CD14-positive monocyte (primary cell): ENCODE measurements at regions not wholly inside any gene's neighbourhood (a gene's known extent, or its start where the extent isn't known, plus 50 kb on each side); places are given as distances from the start of the nearest gene placed in this dataset.
A peak's percentile ranks its signal among the peaks of the same experiment; 100 is the strongest.
"Not testable (repeated sequence)": the region's sequence is repeated elsewhere in the genome, so short reads cannot be mapped to it uniquely, and the experiment has no call there.

ENCODE experiments used
- DNase-seq, 3 donors: peaks; one replicate each; pipeline ENCODE4 v3.0.0-alpha.2; 2011 to 2022
- H2AFZ ChIP-seq: 2 replicates; pipeline ENCODE4 v1.6.0; 2012; ENCODE audit warnings: mild to moderate bottlenecking, low read depth, low read length, inconsistent platforms; ENCODE audit not compliant: insufficient read depth, poor library complexity, severe bottlenecking
- H3K27ac ChIP-seq, 2 donors: 1 replicate in 1 of 2; 2 replicates in 1 of 2; pipeline ENCODE4 v1.5.1; 2012 to 2013; ENCODE audit warnings: low read length in 2 of 2, control low read depth in 1 of 2, inconsistent platforms in 1 of 2, low read depth in 1 of 2, mild to moderate bottlenecking in 1 of 2
- H3K27me3 ChIP-seq, 2 donors: one replicate each; pipeline versions ENCODE4 v1.6.0 to v1.6.1; 2011 to 2013; ENCODE audit warnings: low read length in 2 of 2; ENCODE audit not compliant: control insufficient read depth in 2 of 2, insufficient read depth in 2 of 2
- H3K36me3 ChIP-seq, 2 donors: replicated peaks in 1 of 2; 1 replicate in 1 of 2; 2 replicates in 1 of 2; pipeline versions ENCODE4 v1.5.1 to v1.6.1; 2012 to 2013; ENCODE audit warnings: low read length in 2 of 2, control low read depth in 1 of 2, inconsistent platforms in 1 of 2, mild to moderate bottlenecking in 1 of 2; ENCODE audit not compliant: insufficient read depth in 2 of 2, control insufficient read depth in 1 of 2
- H3K4me1 ChIP-seq, 2 donors: 1 replicate in 1 of 2; 2 replicates in 1 of 2; pipeline versions ENCODE4 v1.5.1 to v1.6.1; 2012 to 2013; ENCODE audit warnings: low read length in 2 of 2, control low read depth in 1 of 2, inconsistent platforms in 1 of 2, mild to moderate bottlenecking in 1 of 2, moderate library complexity in 1 of 2; ENCODE audit not compliant: insufficient read depth in 2 of 2, control insufficient read depth in 1 of 2
- H3K4me2 ChIP-seq: replicated peaks from 2 replicates; pipeline ENCODE3; 2012; ENCODE audit warnings: low read length, moderate library complexity, mild to moderate bottlenecking; ENCODE audit not compliant: poor library complexity, severe bottlenecking; ENCODE audit errors: extremely low read depth
- H3K4me3 ChIP-seq, 3 experiments: fragments of 200-600 bp in 1 of 3; sonication (generic) in 1 of 3; replicated peaks in 1 of 3; 1 replicate in 2 of 3; 2 replicates in 1 of 3; pipeline ENCODE4 v1.5.1; 2011 to 2013; ENCODE audit warnings: low read length in 3 of 3, mild to moderate bottlenecking in 3 of 3, control low read depth in 2 of 3, low read depth in 2 of 3, inconsistent platforms in 1 of 3, moderate library complexity in 1 of 3
- H3K79me2 ChIP-seq: 2 replicates; pipeline ENCODE4 v1.6.0; 2012; ENCODE audit warnings: mild to moderate bottlenecking, control low read depth, inconsistent platforms, low read length, moderate library complexity; ENCODE audit not compliant: insufficient read depth
- H3K9ac ChIP-seq: 2 replicates; pipeline ENCODE4 v1.6.0; 2017; ENCODE audit warnings: low read length, mild to moderate bottlenecking; ENCODE audit not compliant: insufficient read depth, poor library complexity, severe bottlenecking
- H3K9me3 ChIP-seq, 2 donors: replicated peaks in 1 of 2; 1 replicate in 1 of 2; 2 replicates in 1 of 2; pipeline versions ENCODE4 v1.5.1 to v1.6.1; 2012 to 2013; ENCODE audit warnings: low read length in 2 of 2, control low read depth in 1 of 2; ENCODE audit not compliant: control insufficient read depth in 1 of 2, insufficient read depth in 1 of 2
- H4K20me1 ChIP-seq: 2 replicates; pipeline ENCODE4 v1.6.0; 2012; ENCODE audit warnings: mild to moderate bottlenecking, low read length, control low read depth, moderate library complexity; ENCODE audit not compliant: insufficient read depth
- H3K27ac Mint-ChIP-seq, 7 donors: one replicate each; pipeline ENCODE4 v1.8.0; 2020; ENCODE audit warnings: mild to moderate bottlenecking in 7 of 7, mixed read lengths in 7 of 7, moderate library complexity in 6 of 7, inconsistent platforms in 2 of 7
- H3K27me3 Mint-ChIP-seq, 3 donors: one replicate each; pipeline ENCODE4 v1.8.0; 2021 to 2022; ENCODE audit warnings: low read depth in 3 of 3, mild to moderate bottlenecking in 3 of 3, mixed read lengths in 3 of 3, moderate library complexity in 3 of 3, inconsistent platforms in 1 of 3
- H3K36me3 Mint-ChIP-seq, 2 donors: one replicate each; pipeline ENCODE4 v1.8.0; 2020; ENCODE audit warnings: mixed read lengths in 2 of 2, inconsistent platforms in 1 of 2, mild to moderate bottlenecking in 1 of 2
- H3K4me1 Mint-ChIP-seq: one replicate; pipeline ENCODE4 v1.8.0; 2020; ENCODE audit warnings: mild to moderate bottlenecking, mixed read lengths
- H3K4me3 Mint-ChIP-seq, 2 donors: one replicate each; pipeline ENCODE4 v1.8.0; 2020; ENCODE audit warnings: mild to moderate bottlenecking in 2 of 2, mixed read lengths in 2 of 2, moderate library complexity in 1 of 2
- H3K9me3 Mint-ChIP-seq, 7 donors: one replicate each; pipeline ENCODE4 v1.8.0; 2020 to 2022; ENCODE audit warnings: mixed read lengths in 7 of 7, mild to moderate bottlenecking in 6 of 7, moderate library complexity in 6 of 7, inconsistent platforms in 2 of 7
- WGBS: methylation state at CpG from one replicate; pipeline ENCODE4 v1.1.5; 2013; ENCODE audit warnings: missing lambda C conversion rate; ENCODE audit not compliant: insufficient coverage; 5-methylcytosine and 5-hydroxymethylcytosine counted together
- intact Hi-C, 2 donors: fragments of 100-400 bp; cut with micrococcal nuclease; formaldehyde crosslinking; loops; one replicate each; pipeline versions ENCODE4 v1.15.0 to v1.15.1; 2023

DNA sequence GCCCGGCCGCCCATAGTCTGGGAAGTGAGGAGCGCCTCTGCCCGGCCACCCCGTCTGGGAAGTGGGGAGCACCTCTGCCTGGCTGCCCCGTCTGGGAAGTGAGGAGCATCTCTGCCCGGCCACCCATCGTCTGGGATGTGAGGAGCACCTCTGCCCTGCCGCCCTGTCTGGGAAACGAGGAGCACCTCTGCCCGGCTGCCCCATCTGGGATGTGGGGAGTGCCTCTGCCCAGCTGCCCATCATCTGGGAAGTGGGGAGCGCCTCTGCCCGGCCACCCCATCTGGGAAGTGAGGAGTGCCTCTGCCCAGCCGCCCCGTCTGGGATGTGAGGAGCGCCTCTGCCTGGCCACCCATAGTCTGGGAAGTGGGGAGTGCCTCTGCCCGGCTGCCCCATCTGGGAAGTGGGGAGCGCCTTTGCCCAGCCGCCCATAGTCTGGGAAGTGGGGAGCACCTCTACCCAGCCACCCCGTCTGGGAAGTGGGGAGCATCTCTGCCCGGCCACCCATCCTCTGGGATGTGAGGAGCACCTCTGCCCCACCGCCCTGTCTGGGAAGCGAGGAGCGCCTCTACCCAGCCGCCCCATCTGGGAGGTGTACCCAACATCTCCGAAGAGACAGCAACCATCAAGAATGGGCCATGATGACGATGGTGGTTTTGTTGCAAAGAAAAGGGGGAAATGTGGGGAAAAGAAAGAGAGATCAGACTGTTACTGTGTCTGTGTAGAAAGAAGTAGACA, 92.5 kb upstream of the ZNF519 start:
- H3K79me2 ChIP-seq, H3K36me3 Mint-ChIP-seq, H2AFZ ChIP-seq, H3K27me3 ChIP-seq, H3K4me3 Mint-ChIP-seq, H4K20me1 ChIP-seq, H3K4me1 Mint-ChIP-seq, H3K9ac ChIP-seq, H3K4me2 ChIP-seq, H3K4me1 ChIP-seq, H3K4me3 ChIP-seq, H3K36me3 ChIP-seq, DNase-seq, intact Hi-C loops, H3K27ac ChIP-seq, H3K27me3 Mint-ChIP-seq, H3K27ac Mint-ChIP-seq: not testable (repeated sequence)
- H3K9me3 ChIP-seq = peaks cover 0 to 23% of the 10 kb centered on the region in 2 donors
- H3K9me3 Mint-ChIP-seq = peaks cover 9 to 35% (median 26%) of the 10 kb centered on the region in 7 donors
- WGBS = 95% methylated on average over 17 of the region's 27 CpGs

DNA sequence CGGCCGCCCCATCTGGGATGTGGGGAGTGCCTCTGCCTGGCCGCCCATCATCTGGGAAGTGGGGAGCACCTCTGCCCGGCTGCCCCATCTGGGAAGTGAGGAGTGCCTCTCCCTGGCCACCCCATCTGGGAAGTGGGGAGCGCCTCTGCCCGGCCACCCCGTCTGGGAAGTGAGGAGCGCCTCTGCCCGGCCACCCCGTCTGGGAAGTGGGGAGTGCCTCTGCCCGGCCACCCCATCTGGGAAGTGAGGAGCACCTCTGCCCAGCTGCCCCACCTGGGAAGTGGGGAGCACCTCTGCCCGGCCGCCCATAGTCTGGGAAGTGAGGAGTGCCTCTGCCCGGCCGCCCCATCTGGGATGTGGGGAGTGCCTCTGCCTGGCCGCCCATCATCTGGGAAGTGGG, 91.7 kb upstream of the ZNF519 start:
- H3K27me3 ChIP-seq, DNase-seq, H3K4me1 ChIP-seq, H3K36me3 Mint-ChIP-seq, H3K27ac ChIP-seq, H3K4me3 Mint-ChIP-seq, H3K9ac ChIP-seq, H3K4me3 ChIP-seq, H3K79me2 ChIP-seq, intact Hi-C loops, H2AFZ ChIP-seq, H3K4me1 Mint-ChIP-seq, H3K27me3 Mint-ChIP-seq, H3K27ac Mint-ChIP-seq, H3K4me2 ChIP-seq, H3K36me3 ChIP-seq, H4K20me1 ChIP-seq: not testable (repeated sequence)
- H3K9me3 Mint-ChIP-seq = peaks cover 9 to 35% (median 26%) of the 10 kb centered on the region in 7 donors
- H3K9me3 ChIP-seq = peaks cover 0 to 23% of the 10 kb centered on the region in 2 donors
- 97% methylated on average over 6 of the region's 16 CpGs for WGBS

DNA sequence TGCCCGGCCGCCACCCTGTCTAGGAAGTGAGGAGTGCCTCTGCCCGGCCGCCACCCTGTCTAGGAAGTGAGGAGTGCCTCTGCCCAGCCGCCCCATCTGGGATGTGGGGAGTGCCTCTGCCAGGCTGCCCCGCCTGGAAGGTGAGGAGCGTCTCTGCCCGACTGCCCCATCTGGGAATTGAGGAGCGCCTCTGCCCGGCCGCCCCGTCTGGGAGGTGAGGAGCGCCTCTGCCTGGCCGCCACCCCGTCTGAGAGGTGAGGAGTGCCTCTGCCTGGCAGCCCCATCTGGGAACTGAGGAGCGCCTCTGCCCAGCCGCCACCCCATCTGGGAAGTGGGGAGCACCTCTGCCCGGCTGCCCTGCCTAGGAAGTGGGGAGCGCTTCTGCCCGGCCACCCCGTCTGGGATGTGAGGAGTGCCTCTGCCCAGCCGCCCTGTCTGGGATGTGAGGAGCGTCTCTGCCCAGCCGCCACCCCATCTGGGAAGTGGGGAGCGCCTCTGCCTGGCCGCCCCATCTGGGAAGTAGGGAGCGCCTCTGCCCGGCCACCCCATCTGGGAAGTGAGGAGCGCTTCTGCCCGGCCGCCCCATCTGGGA, 91.1 kb upstream of the ZNF519 start:
- 97% methylated on average over 27 of the region's 31 CpGs for WGBS
- H3K4me3 ChIP-seq, H3K4me3 Mint-ChIP-seq, H3K27ac ChIP-seq, H3K27me3 ChIP-seq, H3K36me3 ChIP-seq, intact Hi-C loops, H3K4me1 ChIP-seq, H3K27me3 Mint-ChIP-seq, H3K79me2 ChIP-seq, H3K4me2 ChIP-seq, H4K20me1 ChIP-seq, H3K27ac Mint-ChIP-seq, H3K9ac ChIP-seq, H3K4me1 Mint-ChIP-seq, DNase-seq, H2AFZ ChIP-seq, H3K36me3 Mint-ChIP-seq: not testable (repeated sequence)
- H3K9me3 ChIP-seq = peaks cover 0 to 23% of the 10 kb centered on the region in 2 donors
- H3K9me3 Mint-ChIP-seq = peaks cover 9 to 35% (median 26%) of the 10 kb centered on the region in 7 donors

DNA sequence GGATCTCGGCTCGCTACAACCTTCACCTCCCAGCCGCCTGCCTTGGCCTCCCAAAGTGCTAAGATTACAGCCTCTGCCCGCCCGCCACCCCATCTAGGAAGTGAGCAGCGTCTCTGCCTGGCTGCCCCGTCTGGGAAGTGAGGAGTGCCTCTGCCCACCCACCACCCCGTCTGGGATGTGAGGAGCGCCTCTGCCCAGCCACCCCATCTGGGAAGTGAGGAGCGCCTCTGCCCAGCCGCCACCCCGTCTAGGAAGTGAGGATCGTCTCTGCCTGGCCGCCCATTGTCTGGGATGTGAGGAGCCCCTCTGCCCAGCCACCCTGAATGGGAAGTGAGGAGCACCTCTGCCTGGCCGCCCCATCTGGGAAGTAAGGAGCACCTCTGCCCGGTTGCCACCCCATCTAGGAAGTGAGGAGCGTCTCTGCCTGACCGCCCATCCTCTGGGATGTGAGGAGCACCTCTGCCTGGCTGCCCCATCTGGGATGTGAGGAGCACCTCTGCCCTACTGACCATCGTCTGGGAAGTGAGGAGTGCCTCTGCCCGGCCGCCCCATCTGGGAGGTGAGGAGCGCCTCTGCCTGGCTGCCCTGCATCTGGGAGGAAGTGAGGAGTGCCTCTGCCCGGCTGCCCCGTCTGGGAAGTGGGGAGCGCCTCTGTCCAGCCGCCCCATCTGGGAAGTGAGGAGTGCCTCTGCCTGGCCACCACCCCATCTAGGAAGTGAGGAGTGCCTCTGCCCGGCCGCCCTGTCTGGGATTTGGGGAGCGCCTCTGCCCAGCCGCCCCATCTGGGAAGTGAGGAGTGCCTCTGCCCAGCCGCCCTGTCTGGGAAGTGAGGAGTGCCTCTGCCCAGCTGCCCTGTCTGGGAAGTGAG, 90.4 kb upstream of the ZNF519 start:
- not testable (repeated sequence) for H3K27me3 ChIP-seq

More for the DNA sequence above, 90.4 kb upstream of the ZNF519 start:
- DNase-seq, H3K36me3 Mint-ChIP-seq, H3K9ac ChIP-seq, H3K4me3 Mint-ChIP-seq, H2AFZ ChIP-seq, H3K36me3 ChIP-seq, H3K27ac ChIP-seq, H3K4me1 Mint-ChIP-seq, H3K4me3 ChIP-seq, H3K4me2 ChIP-seq, H4K20me1 ChIP-seq, H3K79me2 ChIP-seq, H3K27me3 Mint-ChIP-seq, intact Hi-C loops, H3K4me1 ChIP-seq: not testable (repeated sequence)
- Mint-ChIP-seq H3K9me3 (peaks cover 9 to 35% (median 26%) of the 10 kb centered on the region in 7 donors), H3K27ac (peak overlapping the region in 1 of 7 donors; percentile 45)
- peaks cover 0 to 23% of the 10 kb centered on the region in 2 donors for H3K9me3 ChIP-seq
- 94% methylated on average over 16 of the region's 31 CpGs for WGBS
